H1 (cell line): ENCODE measurements at regions not wholly inside any gene's neighbourhood (a gene's known extent, or its start where the extent isn't known, plus 50 kb on each side); places are given as distances from the start of the nearest gene placed in this dataset.

Experiments
- CTCF ChIA-PET: fragments of 300-600 bp; sonication (Branson Sonifier 250); formaldehyde crosslinking; loops from one replicate; lab custom pipeline; 2021; ENCODE audit not compliant: partially characterized antibody; lab: Charles Lee
- POLR2A ChIA-PET: fragments of 300-600 bp; sonication (Branson Sonifier 250); formaldehyde crosslinking; loops from one replicate; lab custom pipeline; 2021; ENCODE audit warnings: inconsistent platforms; ENCODE audit not compliant: partially characterized antibody; lab: Charles Lee
- DNase-seq, 2 experiments: peaks; one replicate each; pipeline versions ENCODE4 v3.0.0 to v3.0.0-alpha.2; 2010 to 2022; ENCODE audit warnings: low spot score in 2 of 2, low read depth in 1 of 2, mixed read lengths in 1 of 2
- FAIRE-seq: peaks from 2 replicates; lab custom pipeline; 2011; peaks lifted over from hg19 to GRCh38; lab: Jason Lieb, UNC
- H2AFZ ChIP-seq: 2 replicates; pipeline ENCODE4 v1.8.1; 2012; ENCODE audit warnings: low read length, inconsistent platforms
- H2AK5ac ChIP-seq: 2 replicates; pipeline ENCODE4 v1.6.1; 2013; ENCODE audit warnings: low read depth, low read length
- H2BK120ac ChIP-seq: replicated peaks from 2 replicates; pipeline ENCODE3; 2013; ENCODE audit warnings: low read depth, low read length, inconsistent platforms
- H2BK12ac ChIP-seq: 2 replicates; pipeline ENCODE4 v1.6.1; 2013; ENCODE audit warnings: low read depth, low read length
- H2BK15ac ChIP-seq: 2 replicates; pipeline ENCODE4 v1.6.1; 2013; ENCODE audit warnings: low read length
- H2BK20ac ChIP-seq: 2 replicates; pipeline ENCODE4 v1.6.1; 2013; ENCODE audit warnings: low read length
- H2BK5ac ChIP-seq: 2 replicates; pipeline ENCODE4 v1.6.1; 2013; ENCODE audit warnings: low read depth, low read length
- H3K14ac ChIP-seq: 2 replicates; pipeline ENCODE4 v1.6.1; 2013; ENCODE audit warnings: inconsistent platforms; ENCODE audit not compliant: insufficient read length
- H3K18ac ChIP-seq: 2 replicates; pipeline ENCODE4 v1.6.1; 2013; ENCODE audit warnings: low read length; ENCODE audit errors: extremely low read depth
- H3K23ac ChIP-seq: 2 replicates; pipeline ENCODE4 v1.6.1; 2013; ENCODE audit warnings: inconsistent platforms; ENCODE audit not compliant: insufficient read length
- H3K23me2 ChIP-seq: 2 replicates; pipeline ENCODE4 v1.6.1; 2013; ENCODE audit warnings: low read depth, low read length
- H3K27ac ChIP-seq: 2 replicates; pipeline ENCODE4 v1.6.1; 2011; ENCODE audit warnings: low read depth, low read length, inconsistent platforms
- H3K27me3 ChIP-seq, 4 experiments: replicated peaks in 1 of 4; 1 replicate in 1 of 4; 2 replicates in 3 of 4; pipeline versions ENCODE4 v1.6.1 to v1.8.1; 2011 to 2013; ENCODE audit warnings: low read length in 3 of 4, mild to moderate bottlenecking in 3 of 4, inconsistent platforms in 2 of 4, mixed read lengths in 2 of 4, moderate library complexity in 1 of 4; ENCODE audit not compliant: control insufficient read depth in 3 of 4, insufficient read depth in 3 of 4; ENCODE audit errors: extremely low read depth in 1 of 4
- H3K36me3 ChIP-seq, 4 experiments: 2 replicates each; pipeline versions ENCODE4 v1.6.1 to v1.8.1; 2011 to 2013; ENCODE audit warnings: mild to moderate bottlenecking in 4 of 4, low read length in 3 of 4, moderate library complexity in 2 of 4, control low read depth in 1 of 4, inconsistent platforms in 1 of 4; ENCODE audit not compliant: insufficient read depth in 4 of 4, control insufficient read depth in 2 of 4
- H3K4ac ChIP-seq: replicated peaks from 2 replicates; pipeline ENCODE3; 2013; ENCODE audit warnings: low read length, low read depth, mixed read lengths, inconsistent platforms; ENCODE audit not compliant: insufficient read length
- H3K4me1 ChIP-seq, 4 experiments: replicated peaks in 1 of 4; 1 replicate in 1 of 4; 2 replicates in 3 of 4; pipeline versions ENCODE4 v1.6.1 to v1.8.1; 2011 to 2013; ENCODE audit warnings: low read length in 3 of 4, inconsistent platforms in 2 of 4, mixed read lengths in 1 of 4; ENCODE audit not compliant: insufficient read depth in 4 of 4, control insufficient read depth in 3 of 4
- H3K4me2 ChIP-seq, 2 experiments: 2 replicates each; pipeline versions ENCODE4 v1.6.1 to v1.8.1; 2011 to 2013; ENCODE audit warnings: low read depth in 2 of 2, low read length in 2 of 2, control low read depth in 1 of 2, inconsistent platforms in 1 of 2, mild to moderate bottlenecking in 1 of 2; ENCODE audit not compliant: insufficient read depth in 1 of 2
- H3K4me3 ChIP-seq, 4 experiments: fragments of 200-600, 300-600 bp in 1 of 4; sonication (generic), shearing (Covaris generic), sonication (Bioruptor Twin) in 1 of 4; 2 replicates each; pipeline versions ENCODE4 v1.5.1 to v1.8.1; 2011 to 2016; ENCODE audit warnings: low read length in 4 of 4, low read depth in 3 of 4, control low read depth in 2 of 4, inconsistent platforms in 2 of 4, mild to moderate bottlenecking in 2 of 4, mixed read lengths in 1 of 4, moderate library complexity in 1 of 4; ENCODE audit not compliant: insufficient read depth in 2 of 4; ENCODE audit errors: extremely low read depth in 1 of 4
- H3K56ac ChIP-seq: replicated peaks from 2 replicates; pipeline ENCODE3; 2013; ENCODE audit warnings: low read depth, mild to moderate bottlenecking, mixed read lengths, low read length, inconsistent platforms; ENCODE audit not compliant: insufficient read length
- H3K79me1 ChIP-seq: 2 replicates; pipeline ENCODE4 v1.6.1; 2013; ENCODE audit warnings: low read depth, low read length, control low read depth
- H3K79me2 ChIP-seq, 2 experiments: 2 replicates each; pipeline versions ENCODE4 v1.6.1 to v1.8.1; 2012 to 2013; ENCODE audit warnings: low read length in 2 of 2, mild to moderate bottlenecking in 2 of 2, inconsistent platforms in 1 of 2; ENCODE audit not compliant: insufficient read depth in 2 of 2, control insufficient read depth in 1 of 2
- H3K9ac ChIP-seq, 4 experiments: replicated peaks in 1 of 4; 1 replicate in 1 of 4; 2 replicates in 3 of 4; pipeline versions ENCODE4 v1.6.1 to v1.8.1; 2011 to 2013; ENCODE audit warnings: low read depth in 3 of 4, low read length in 3 of 4, control low read depth in 2 of 4, mild to moderate bottlenecking in 2 of 4, moderate library complexity in 2 of 4, inconsistent platforms in 1 of 4; ENCODE audit errors: extremely low read depth in 1 of 4
- H3K9me3 ChIP-seq, 2 experiments: 2 replicates each; pipeline versions ENCODE4 v1.6.1 to v1.8.1; 2012 to 2013; ENCODE audit warnings: mild to moderate bottlenecking in 2 of 2, moderate library complexity in 2 of 2, control low read depth in 1 of 2, inconsistent platforms in 1 of 2, low read depth in 1 of 2, low read length in 1 of 2, mixed read lengths in 1 of 2; ENCODE audit not compliant: insufficient read depth in 2 of 2
- H4K20me1 ChIP-seq, 2 experiments: replicated peaks in 1 of 2; 2 replicates each; pipeline versions ENCODE3 to v1.8.1; 2011 to 2013; ENCODE audit warnings: inconsistent platforms in 2 of 2, low read length in 2 of 2, mild to moderate bottlenecking in 1 of 2; ENCODE audit not compliant: insufficient read depth in 2 of 2, control insufficient read depth in 1 of 2
- H4K5ac ChIP-seq: 2 replicates; pipeline ENCODE4 v1.6.1; 2013; ENCODE audit warnings: low read length, low read depth, mixed read lengths, inconsistent platforms; ENCODE audit not compliant: insufficient read length
- H4K8ac ChIP-seq: 2 replicates; pipeline ENCODE4 v1.8.0; 2013; ENCODE audit warnings: mild to moderate bottlenecking, moderate library complexity, low read length, inconsistent platforms; ENCODE audit not compliant: insufficient read depth; ENCODE audit errors: extremely low read depth
- H4K91ac ChIP-seq: replicated peaks from 2 replicates; pipeline ENCODE3; 2013; ENCODE audit warnings: low read length, mixed read lengths, inconsistent platforms; ENCODE audit not compliant: insufficient read length
- KDM4A ChIP-seq: IDR thresholded peaks from one replicate; pipeline ENCODE4 v1.7.1; 2012; ENCODE audit warnings: low read depth, mild to moderate bottlenecking, moderate library complexity, low read length, inconsistent platforms; ENCODE audit not compliant: severe bottlenecking
- SUZ12 ChIP-seq: fragments of 200-600 bp; sonication (generic); IDR thresholded peaks from 2 replicates; pipeline ENCODE4 v1.6.1; 2012; ENCODE audit warnings: mild to moderate bottlenecking, inconsistent platforms, low read length, moderate library complexity, mixed read lengths
- TAF1 ChIP-seq: IDR thresholded peaks from 2 replicates; pipeline ENCODE4 v1.6.1; 2011; ENCODE audit warnings: mild to moderate bottlenecking, low read depth, low read length
- TCF12 ChIP-seq: IDR thresholded peaks from 2 replicates; pipeline ENCODE4 v1.6.1; 2011; ENCODE audit warnings: low read depth, mild to moderate bottlenecking, low read length
- ZNF274 ChIP-seq: IDR thresholded peaks from 2 replicates; pipeline ENCODE4 v1.7.0; 2012; ENCODE audit warnings: low read length, borderline replicate concordance; ENCODE audit errors: extremely low read depth
- WGBS, 2 experiments: shearing (Covaris generic) in 1 of 2; methylation state at CpG; one replicate each; pipeline versions ENCODE4 v1.1.6 to v1.1.7; 2013 to 2015; ENCODE audit warnings: low lambda C conversion rate in 2 of 2, mixed read lengths in 2 of 2, inconsistent platforms in 1 of 2, low coverage in 1 of 2, missing lambda C conversion rate in 1 of 2; ENCODE audit not compliant: insufficient replicate concordance in 2 of 2, insufficient coverage in 1 of 2, insufficient read length in 1 of 2; ENCODE audit errors: extremely low coverage in 1 of 2, missing lambda C conversion rate in 1 of 2; 5-methylcytosine and 5-hydroxymethylcytosine counted together

DNA sequence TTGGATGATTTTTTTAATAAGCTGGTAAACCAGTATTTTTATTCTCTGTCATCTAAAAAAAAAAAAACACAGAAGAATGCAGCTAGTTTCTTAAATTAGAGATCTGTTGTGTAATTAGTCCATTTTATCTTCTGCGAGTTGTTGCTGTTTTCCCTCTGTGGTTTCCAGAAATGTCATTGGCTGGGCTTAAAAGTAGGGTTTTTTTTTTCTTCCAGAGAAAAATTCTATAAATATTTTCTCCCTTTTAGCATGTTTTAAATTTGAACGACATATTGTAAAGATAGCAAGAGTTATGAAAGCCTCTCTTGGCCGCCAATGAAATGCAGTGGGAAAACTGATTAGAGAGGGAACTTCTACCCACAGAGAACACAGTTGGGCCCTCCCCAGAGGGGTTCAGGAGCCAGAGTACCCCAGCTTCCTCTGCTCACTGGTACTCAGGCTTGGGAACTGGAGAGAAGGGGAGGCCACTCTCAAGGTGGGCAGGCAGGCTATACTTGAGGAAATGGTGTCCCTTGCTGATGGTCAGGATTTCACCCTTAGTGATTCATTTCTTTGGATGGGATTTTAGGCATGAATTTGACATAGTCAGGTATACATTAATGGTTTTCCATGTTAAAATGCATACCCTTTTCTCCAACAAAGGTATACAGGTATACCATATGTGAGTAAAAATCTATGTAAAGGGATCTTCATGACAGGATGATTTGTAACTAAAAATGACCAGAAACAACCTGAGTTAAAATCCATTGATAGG lies 166.1 kb downstream of the BCOR start:
- Histone ChIP-seq H3K14ac (no peak overlapping the region), H2BK15ac (no peak overlapping the region), H3K27ac (no peak overlapping the region), H4K91ac (no peak overlapping the region), H2BK5ac (no peak overlapping the region), H3K4me2 (no peak overlapping the region), H3K23me2 (no peaks in the 10 kb centered on the region), H3K4me1 (peaks cover 0 to 5% (median 2%) of the 10 kb centered on the region in 4 experiments; a peak in 4 of 7 replicates), H2BK12ac (no peak overlapping the region), H3K4ac (no peak overlapping the region), H3K27me3 (no peaks in the 10 kb centered on the region), H3K9me3 (no peaks in the 10 kb centered on the region), H3K4me3 (no peak overlapping the region), H2AFZ (no peak overlapping the region), H3K18ac (no peak overlapping the region), H2BK120ac (no peak overlapping the region), H3K56ac (no peak overlapping the region), H4K20me1 (no peaks in the 10 kb centered on the region), H3K23ac (no peak overlapping the region), H4K8ac (no peak overlapping the region), H4K5ac (no peak overlapping the region), H2BK20ac (no peak overlapping the region), H3K79me1 (no peaks in the 10 kb centered on the region), H3K36me3 (no peaks in the 10 kb centered on the region), H3K79me2 (no peaks in the 10 kb centered on the region), H3K9ac (no peak overlapping the region), H2AK5ac (no peak overlapping the region)
- FAIRE-seq (no peak), DNase-seq (no peak)
- POLR2A ChIA-PET: no interaction called here
- WGBS, 2 experiments: 100% methylated on average over 3 of the region's 3 CpGs; no CpG with 5 or more reads in 1 of the 2 experiments
- TF ChIP-seq SUZ12 (no peak), TCF12 (no peak), TAF1 (no peak), ZNF274 (no peak), KDM4A (no peak)
- CTCF ChIA-PET: interaction anchor here (0.5 to 0.6 kb wide), 2 partner anchors 20 to 279 kb away, joined by 3 read pairs; no protein-coding TSS in a partner anchor
